Liver (tissue), 8 donors: ENCODE measurements at regions not wholly inside any gene's neighbourhood (a gene's known extent, or its start where the extent isn't known, plus 50 kb on each side); places are given as distances from the start of the nearest gene placed in this dataset.

Source experiments
- DNase-seq: peaks from one replicate; pipeline ENCODE4 v3.0.0-alpha.2; 2017; ENCODE audit warnings: low spot score
- H3K27ac ChIP-seq, 2 donors: one replicate each; pipeline ENCODE4 v1.7.0; 2013; ENCODE audit warnings: inconsistent platforms in 2 of 2, low read length in 2 of 2, control low read depth in 1 of 2, low read depth in 1 of 2, mild to moderate bottlenecking in 1 of 2
- H3K27me3 ChIP-seq, 4 donors: one replicate each; pipeline versions ENCODE4 v1.6.1 to v1.7.0; 2013; ENCODE audit warnings: low read length in 3 of 4, inconsistent platforms in 1 of 4, mild to moderate bottlenecking in 1 of 4, moderate library complexity in 1 of 4; ENCODE audit not compliant: control insufficient read depth in 4 of 4, insufficient read depth in 4 of 4
- H3K36me3 ChIP-seq, 4 donors: one replicate each; pipeline versions ENCODE4 v1.6.1 to v1.7.0; 2013; ENCODE audit warnings: low read length in 3 of 4, mild to moderate bottlenecking in 3 of 4, low read depth in 1 of 4, moderate library complexity in 1 of 4; ENCODE audit not compliant: control insufficient read depth in 4 of 4, insufficient read depth in 3 of 4
- H3K4me1 ChIP-seq, 4 donors: one replicate each; pipeline versions ENCODE4 v1.6.1 to v1.7.0; 2013; ENCODE audit warnings: low read length in 3 of 4, mild to moderate bottlenecking in 3 of 4, moderate library complexity in 1 of 4; ENCODE audit not compliant: control insufficient read depth in 4 of 4, insufficient read depth in 4 of 4
- H3K4me3 ChIP-seq, 3 donors: one replicate each; pipeline versions ENCODE4 v1.6.1 to v1.7.0; 2013; ENCODE audit warnings: low read length in 3 of 3, control low read depth in 1 of 3, low read depth in 1 of 3, mild to moderate bottlenecking in 1 of 3
- H3K9ac ChIP-seq, 2 donors: one replicate each; pipeline ENCODE4 v1.7.0; 2013; ENCODE audit warnings: low read length in 2 of 2, mild to moderate bottlenecking in 2 of 2, moderate library complexity in 2 of 2, control low read depth in 1 of 2, low read depth in 1 of 2
- H3K9me3 ChIP-seq, 4 donors: one replicate each; pipeline versions ENCODE4 v1.6.1 to v1.7.0; 2013; ENCODE audit warnings: low read length in 3 of 4; ENCODE audit not compliant: control insufficient read depth in 4 of 4
- ATF3 ChIP-seq: IDR thresholded peaks from 2 replicates; pipeline ENCODE4 v1.6.1; 2016; ENCODE audit warnings: antibody characterized with exemption
- CTCF ChIP-seq: fragments of 150-350 bp; IDR thresholded peaks from 2 replicates; pipeline ENCODE4 v1.5.1; 2017; ENCODE audit warnings: improper control_type of control experiment, low read depth, low read length; ENCODE audit not compliant: missing input control
- EGR1 ChIP-seq, 2 donors: IDR thresholded peaks; 2 replicates each; pipeline ENCODE4 v1.6.1; 2016 to 2018; ENCODE audit warnings: antibody characterized with exemption in 2 of 2, low read depth in 2 of 2
- FOXA1 ChIP-seq: IDR thresholded peaks from 2 replicates; pipeline ENCODE4 v1.6.1; 2016; ENCODE audit warnings: antibody characterized with exemption
- FOXA2 ChIP-seq: IDR thresholded peaks from 2 replicates; pipeline ENCODE4 v1.6.1; 2016; ENCODE audit warnings: antibody characterized with exemption
- GABPA ChIP-seq, 2 donors: IDR thresholded peaks in 1 of 2; conservative IDR thresholded peaks in 1 of 2; 2 replicates each; pipeline ENCODE4 v1.6.1; 2016; ENCODE audit warnings: antibody characterized with exemption in 2 of 2, mild to moderate bottlenecking in 1 of 2, moderate library complexity in 1 of 2
- HNF4A ChIP-seq, 2 donors: conservative IDR thresholded peaks; 2 replicates each; pipeline ENCODE4 v1.6.1; 2016; ENCODE audit warnings: antibody characterized with exemption in 2 of 2, mild to moderate bottlenecking in 2 of 2
- HNF4G ChIP-seq: IDR thresholded peaks from 2 replicates; pipeline ENCODE4 v1.6.1; 2016; ENCODE audit warnings: antibody characterized with exemption
- JUND ChIP-seq, 2 donors: IDR thresholded peaks; 2 replicates each; pipeline ENCODE4 v1.6.1; 2016; ENCODE audit warnings: antibody characterized with exemption in 2 of 2
- MAX ChIP-seq: IDR thresholded peaks from 2 replicates; pipeline ENCODE4 v1.6.1; 2016; ENCODE audit warnings: antibody characterized with exemption
- NR2F2 ChIP-seq: IDR thresholded peaks from 2 replicates; pipeline ENCODE4 v1.6.1; 2016; ENCODE audit warnings: antibody characterized with exemption
- RAD21 ChIP-seq, 2 donors: IDR thresholded peaks; 2 replicates each; pipeline ENCODE4 v1.6.1; 2016; ENCODE audit warnings: antibody characterized with exemption in 2 of 2, mild to moderate bottlenecking in 2 of 2
- REST ChIP-seq: IDR thresholded peaks from 2 replicates; pipeline ENCODE4 v1.6.1; 2016; ENCODE audit warnings: antibody characterized with exemption, mild to moderate bottlenecking
- RXRA ChIP-seq, 2 donors: IDR thresholded peaks; 2 replicates each; pipeline ENCODE4 v1.6.1; 2017 to 2018; ENCODE audit warnings: antibody characterized with exemption in 2 of 2, mild to moderate bottlenecking in 1 of 2
- SP1 ChIP-seq: IDR thresholded peaks from 2 replicates; pipeline ENCODE4 v1.6.1; 2018; ENCODE audit warnings: antibody characterized with exemption, mild to moderate bottlenecking
- TAF1 ChIP-seq: conservative IDR thresholded peaks from 2 replicates; pipeline ENCODE4 v1.6.1; 2016; ENCODE audit warnings: antibody characterized with exemption, mild to moderate bottlenecking
- YY1 ChIP-seq: IDR thresholded peaks from 2 replicates; pipeline ENCODE4 v1.6.1; 2016; ENCODE audit warnings: antibody characterized with exemption, mild to moderate bottlenecking
- ZBTB33 ChIP-seq: IDR thresholded peaks from 2 replicates; pipeline ENCODE4 v1.6.1; 2016; ENCODE audit warnings: antibody characterized with exemption
- WGBS: extraction: QIAGEN DNeasy Blood & Tissue Kit; methylation state at CpG from one replicate; pipeline ENCODE4 v1.1.7; 2013; 5-methylcytosine and 5-hydroxymethylcytosine counted together
- donor health status: healthy.
- donor health status: healthy.
- donor health status: healthy.
- donor health status: healthy.
- donor health status: healthy.

- Histone ChIP-seq H3K27ac (no peak overlapping the region), H3K36me3 (no peaks in the 10 kb centered on the region), H3K27me3 (no peaks in the 10 kb centered on the region), H3K4me3 (no peak overlapping the region), H3K9me3 (peaks cover 0 to 5% (median 2%) of the 10 kb centered on the region in 4 donors), H3K4me1 (no peaks in the 10 kb centered on the region), H3K9ac (no peak overlapping the region)
- DNase-seq = no peak
- WGBS = 44% methylated on average over 2 of the region's 2 CpGs
- TF ChIP-seq FOXA1 = no peak
- TF ChIP-seq CTCF = no peak
- TF ChIP-seq FOXA2 = no peak
- TF ChIP-seq SP1 = no peak
- no peak for TF ChIP-seq MAX
- TF ChIP-seq NR2F2 = no peak
- no peak for TF ChIP-seq YY1
- TF ChIP-seq HNF4G = no peak
- TF ChIP-seq RXRA (IDR thresholded peaks at IDR 0.05) = no peak
- no peak for TF ChIP-seq JUND (IDR thresholded peaks at IDR 0.05)
- TF ChIP-seq EGR1 (IDR thresholded peaks at IDR 0.05; ENCODE audit: low read depth in 2 of 2) = no peak
- no peak for TF ChIP-seq GABPA (IDR thresholded peaks at IDR 0.05 in 1 of 2, conservative IDR thresholded peaks at IDR 0.05 in 1 of 2)
- TF ChIP-seq TAF1 = no peak
- no peak for TF ChIP-seq REST
- TF ChIP-seq RAD21 (IDR thresholded peaks at IDR 0.05) = no peak
- TF ChIP-seq ZBTB33 = no peak
- no peak for TF ChIP-seq ATF3
- no peak for TF ChIP-seq HNF4A (conservative IDR thresholded peaks at IDR 0.05)
These were observed 144.3 kb upstream of the PAQR3 start for GRCh38 chr4:79083406-79084010.
